IMR-90 (cell line): ENCODE measurements at regions not wholly inside any gene's neighbourhood (a gene's known extent, or its start where the extent isn't known, plus 50 kb on each side); places are given as distances from the start of the nearest gene placed in this dataset.

Experiments
- ATAC-seq: fragments of 200-7000 bp; cut with Tn5 transposase; 2 replicates; pipeline ENCODE4 v1.9.1; 2020; ENCODE audit warnings: low read depth, mild to moderate bottlenecking, moderate library complexity
- BruUV-seq: library from RNA; stranded (reverse); fragments of 400-500 nt; replicated peaks from 2 replicates; lab custom pipeline; 2021; lab: Mats Ljungman, UMichigan
- CTCF ChIA-PET: fragments of 300-600 bp; formaldehyde crosslinking; extraction: SDS; loops from one replicate; lab custom pipeline; 2021; ENCODE audit warnings: antibody characterized with exemption; lab: Yijun Ruan, JAX
- POLR2A ChIA-PET: fragments of 300-600 bp; sonication (Branson Sonifier 250); formaldehyde crosslinking; loops from one replicate; lab custom pipeline; 2022; ENCODE audit warnings: antibody characterized with exemption; ENCODE audit not compliant: unreplicated experiment; lab: Charles Lee
- DNase-seq: peaks from one replicate; pipeline ENCODE4 v3.0.0; 2013
- H2AFZ ChIP-seq: replicated peaks from 2 replicates; pipeline ENCODE3; 2013; ENCODE audit warnings: low read length, mild to moderate bottlenecking; ENCODE audit not compliant: poor library complexity
- H2AK5ac ChIP-seq: 2 replicates; pipeline ENCODE4 v1.6.1; 2013; ENCODE audit warnings: low read depth, low read length, inconsistent platforms
- H2AK9ac ChIP-seq: replicated peaks from 2 replicates; pipeline ENCODE3; 2013; ENCODE audit warnings: mild to moderate bottlenecking, low read depth, low read length, moderate library complexity; ENCODE audit not compliant: poor library complexity
- H2BK120ac ChIP-seq: 2 replicates; pipeline ENCODE4 v1.6.1; 2013; ENCODE audit warnings: low read depth, low read length, inconsistent platforms
- H2BK15ac ChIP-seq: 3 replicates; pipeline ENCODE4 v1.6.1; 2013; ENCODE audit warnings: low read depth, low read length, inconsistent platforms
- H2BK20ac ChIP-seq: 2 replicates; pipeline ENCODE4 v1.6.1; 2013; ENCODE audit warnings: low read depth, mild to moderate bottlenecking, inconsistent platforms, low read length, moderate library complexity
- H2BK5ac ChIP-seq: 2 replicates; pipeline ENCODE4 v1.6.1; 2013; ENCODE audit warnings: mild to moderate bottlenecking, low read depth, low read length, inconsistent platforms; ENCODE audit not compliant: poor library complexity, severe bottlenecking
- H3K14ac ChIP-seq: replicated peaks from 2 replicates; pipeline ENCODE4 v1.6.1; 2013; ENCODE audit warnings: low read depth, low read length, inconsistent platforms
- H3K18ac ChIP-seq: 2 replicates; pipeline ENCODE4 v1.6.1; 2013; ENCODE audit warnings: low read depth, low read length, control low read depth
- H3K23ac ChIP-seq: 2 replicates; pipeline ENCODE4 v1.6.1; 2013; ENCODE audit warnings: low read depth, low read length, inconsistent platforms
- H3K27ac ChIP-seq: 2 replicates; pipeline ENCODE4 v1.5.1; 2013; ENCODE audit warnings: mild to moderate bottlenecking, control low read depth, low read length; ENCODE audit not compliant: insufficient read depth
- H3K27me3 ChIP-seq: 2 replicates; pipeline ENCODE4 v1.6.1; 2013; ENCODE audit warnings: low read length; ENCODE audit not compliant: control insufficient read depth, insufficient read depth
- H3K36me3 ChIP-seq: 2 replicates; pipeline ENCODE4 v1.6.1; 2013; ENCODE audit warnings: low read length, mixed read lengths; ENCODE audit not compliant: control insufficient read depth, insufficient read depth
- H3K4ac ChIP-seq: 2 replicates; pipeline ENCODE4 v1.6.1; 2013; ENCODE audit warnings: low read depth, low read length, inconsistent platforms
- H3K4me1 ChIP-seq: 2 replicates; pipeline ENCODE4 v1.6.1; 2013; ENCODE audit warnings: low read length, mixed read lengths; ENCODE audit not compliant: control insufficient read depth, insufficient read depth
- H3K4me2 ChIP-seq: 2 replicates; pipeline ENCODE4 v1.6.1; 2013; ENCODE audit warnings: low read depth, mild to moderate bottlenecking, control low read depth, low read length, moderate library complexity
- H3K4me3 ChIP-seq: 2 replicates; pipeline ENCODE4 v1.5.1; 2013; ENCODE audit warnings: low read depth, mild to moderate bottlenecking, control low read depth, low read length, moderate library complexity; ENCODE audit not compliant: insufficient read depth
- H3K56ac ChIP-seq: 2 replicates; pipeline ENCODE4 v1.6.1; 2013; ENCODE audit warnings: low read length, inconsistent platforms; ENCODE audit not compliant: insufficient read depth; ENCODE audit errors: extremely low read depth
- H3K79me1 ChIP-seq, 2 experiments: 2 replicates each; pipeline ENCODE4 v1.6.1; 2013; ENCODE audit warnings: low read length in 2 of 2, inconsistent platforms in 1 of 2, low read depth in 1 of 2
- H3K9ac ChIP-seq: 2 replicates; pipeline ENCODE4 v1.6.1; 2013; ENCODE audit warnings: low read depth, low read length, control low read depth
- H3K9me1 ChIP-seq: 2 replicates; pipeline ENCODE4 v1.6.1; 2013; ENCODE audit warnings: low read length, inconsistent platforms; ENCODE audit not compliant: insufficient read depth
- H3K9me3 ChIP-seq: 2 replicates; pipeline ENCODE4 v1.6.1; 2013; ENCODE audit warnings: low read length; ENCODE audit not compliant: control insufficient read depth, insufficient read depth
- H4K20me1 ChIP-seq: 2 replicates; pipeline ENCODE4 v1.6.1; 2013; ENCODE audit warnings: low read length, inconsistent platforms; ENCODE audit not compliant: insufficient read depth
- H4K5ac ChIP-seq: 2 replicates; pipeline ENCODE4 v1.6.1; 2013; ENCODE audit warnings: mild to moderate bottlenecking, low read depth, low read length, control low read depth
- H4K8ac ChIP-seq, 2 experiments: 2 replicates each; pipeline ENCODE4 v1.6.1; 2013; ENCODE audit warnings: low read depth in 2 of 2, low read length in 2 of 2, control low read depth in 1 of 2, inconsistent platforms in 1 of 2
- H4K91ac ChIP-seq: 2 replicates; pipeline ENCODE4 v1.6.1; 2013; ENCODE audit warnings: low read depth, low read length, inconsistent platforms; ENCODE audit not compliant: insufficient read depth
- CEBPB ChIP-seq: IDR thresholded peaks from 2 replicates; pipeline ENCODE4 v1.6.1; 2012; ENCODE audit warnings: low read depth, low read length, improper control_type of control experiment
- MAZ ChIP-seq: IDR thresholded peaks from 2 replicates; pipeline ENCODE4 v1.6.1; 2012; ENCODE audit warnings: low read depth, mild to moderate bottlenecking, low read length, improper control_type of control experiment, moderate library complexity, borderline replicate concordance
- NFE2L2 ChIP-seq: fragments of 150-350 bp; IDR thresholded peaks from 2 replicates; pipeline ENCODE4 v1.6.1; 2016; ENCODE audit warnings: low read depth, mild to moderate bottlenecking, low read length
- POLR2A ChIP-seq: IDR thresholded peaks from 2 replicates; pipeline ENCODE4 v1.6.1; 2012; ENCODE audit warnings: mild to moderate bottlenecking, low read depth, low read length
- RCOR1 ChIP-seq: IDR thresholded peaks from 2 replicates; pipeline ENCODE4 v1.6.1; 2012; ENCODE audit warnings: mild to moderate bottlenecking, low read length, improper control_type of control experiment; ENCODE audit not compliant: insufficient replicate concordance
- RFX5 ChIP-seq: IDR thresholded peaks from 2 replicates; pipeline ENCODE4 v1.8.0; 2012; ENCODE audit warnings: low read depth, mild to moderate bottlenecking, low read length, moderate library complexity
- SMC3 ChIP-seq: fragments of 150-350 bp; IDR thresholded peaks from 2 replicates; pipeline ENCODE4 v1.6.1; 2016; ENCODE audit warnings: low read depth, mild to moderate bottlenecking, antibody characterized with exemption, low read length, moderate library complexity
- WGBS, 2 experiments: methylation state at CpG; one replicate each; pipeline versions ENCODE4 v1.1.5 to v1.1.7; 2013; ENCODE audit warnings: missing lambda C conversion rate in 2 of 2; ENCODE audit not compliant: insufficient read length in 1 of 2; ENCODE audit errors: extremely low coverage in 2 of 2; 5-methylcytosine and 5-hydroxymethylcytosine counted together
- dilution Hi-C: fragments of 300-500 bp; cut with HindIII; formaldehyde crosslinking; loops from one replicate; pipeline ENCODE4 v1.14.3; 2018; ENCODE audit warnings: low sequenced_read_pairs; ENCODE audit not compliant: unreplicated experiment
- in situ Hi-C: fragments of 300-500 bp; cut with MboI; formaldehyde crosslinking; loops from 3 replicates; pipeline ENCODE4 v1.14.3; 2019; ENCODE audit warnings: low sequenced_read_pairs, inconsistent platforms, mixed read lengths
- intact Hi-C: fragments of 100-400 bp; cut with micrococcal nuclease; formaldehyde crosslinking; loops from 2 replicates; pipeline ENCODE4 v1.10.0; 2022
- TF ChIP-seq, protein P1 (sequence below): fragments of 150-350 bp; IDR thresholded peaks from 2 replicates; pipeline ENCODE4 v1.6.1; 2016; ENCODE audit warnings: low read depth, mild to moderate bottlenecking, low read length, moderate library complexity, borderline replicate concordance
- TF ChIP-seq, protein P2 (sequence below): conservative IDR thresholded peaks from 2 replicates; pipeline ENCODE4 v1.5.1; 2012; ENCODE audit warnings: mild to moderate bottlenecking, low read depth, low read length, improper control_type of control experiment

GRCh38 chr2:239607517-239608191 lies 206.8 kb upstream of the HDAC4 start:
- Histone ChIP-seq H3K14ac (no peak overlapping the region), H3K18ac (no peak overlapping the region), H4K20me1 (no peaks in the 10 kb centered on the region), H3K23ac (no peak overlapping the region), H3K27ac (no peak overlapping the region), H2AFZ (no peak overlapping the region), H2BK5ac (no peak overlapping the region), H3K4me1 (no peaks in the 10 kb centered on the region), H2BK15ac (no peak overlapping the region), H3K4me2 (no peak overlapping the region), H2BK20ac (no peak overlapping the region), H2AK5ac (no peak overlapping the region), H2BK120ac (no peak overlapping the region), H3K4ac (no peak overlapping the region), H3K36me3 (no peaks in the 10 kb centered on the region), H3K9me3 (peaks cover 32% of the 10 kb centered on the region; the same call in 1 of the 2 replicates), H3K9me1 (no peaks in the 10 kb centered on the region), H4K5ac (no peak overlapping the region), H3K9ac (no peak overlapping the region), H3K79me1 (no peaks in the 10 kb centered on the region), H3K4me3 (no peak overlapping the region), H2AK9ac (no peak overlapping the region), H4K8ac (no peak overlapping the region), H4K91ac (no peak overlapping the region), H3K56ac (no peak overlapping the region), H3K27me3 (no peaks in the 10 kb centered on the region)
- ATAC-seq, result no peak
- 49% methylated on average over 12 of the region's 24 CpGs; no CpG with 5 or more reads in 1 of the 2 experiments for WGBS, 2 experiments
- ChIA-PET POLR2A (no interaction called here), CTCF (no interaction called here)
- DNase-seq, result no peak
- intact Hi-C loops, result no loop called here
- in situ Hi-C loops, result no loop called here
- TF ChIP-seq, protein P1, sequence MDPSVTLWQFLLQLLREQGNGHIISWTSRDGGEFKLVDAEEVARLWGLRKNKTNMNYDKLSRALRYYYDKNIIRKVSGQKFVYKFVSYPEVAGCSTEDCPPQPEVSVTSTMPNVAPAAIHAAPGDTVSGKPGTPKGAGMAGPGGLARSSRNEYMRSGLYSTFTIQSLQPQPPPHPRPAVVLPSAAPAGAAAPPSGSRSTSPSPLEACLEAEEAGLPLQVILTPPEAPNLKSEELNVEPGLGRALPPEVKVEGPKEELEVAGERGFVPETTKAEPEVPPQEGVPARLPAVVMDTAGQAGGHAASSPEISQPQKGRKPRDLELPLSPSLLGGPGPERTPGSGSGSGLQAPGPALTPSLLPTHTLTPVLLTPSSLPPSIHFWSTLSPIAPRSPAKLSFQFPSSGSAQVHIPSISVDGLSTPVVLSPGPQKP, result no peak
- TF ChIP-seq MAZ (no peak), RFX5 (no peak), NFE2L2 (no peak), CEBPB (no peak), POLR2A (no peak), SMC3 (no peak), RCOR1 (no peak)
- TF ChIP-seq, protein P2, sequence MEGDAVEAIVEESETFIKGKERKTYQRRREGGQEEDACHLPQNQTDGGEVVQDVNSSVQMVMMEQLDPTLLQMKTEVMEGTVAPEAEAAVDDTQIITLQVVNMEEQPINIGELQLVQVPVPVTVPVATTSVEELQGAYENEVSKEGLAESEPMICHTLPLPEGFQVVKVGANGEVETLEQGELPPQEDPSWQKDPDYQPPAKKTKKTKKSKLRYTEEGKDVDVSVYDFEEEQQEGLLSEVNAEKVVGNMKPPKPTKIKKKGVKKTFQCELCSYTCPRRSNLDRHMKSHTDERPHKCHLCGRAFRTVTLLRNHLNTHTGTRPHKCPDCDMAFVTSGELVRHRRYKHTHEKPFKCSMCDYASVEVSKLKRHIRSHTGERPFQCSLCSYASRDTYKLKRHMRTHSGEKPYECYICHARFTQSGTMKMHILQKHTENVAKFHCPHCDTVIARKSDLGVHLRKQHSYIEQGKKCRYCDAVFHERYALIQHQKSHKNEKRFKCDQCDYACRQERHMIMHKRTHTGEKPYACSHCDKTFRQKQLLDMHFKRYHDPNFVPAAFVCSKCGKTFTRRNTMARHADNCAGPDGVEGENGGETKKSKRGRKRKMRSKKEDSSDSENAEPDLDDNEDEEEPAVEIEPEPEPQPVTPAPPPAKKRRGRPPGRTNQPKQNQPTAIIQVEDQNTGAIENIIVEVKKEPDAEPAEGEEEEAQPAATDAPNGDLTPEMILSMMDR, result no peak
- no TSS peak for BruUV-seq
- dilution Hi-C loops, result no loop called here
